Panc1 (cell line): ENCODE measurements at regions not wholly inside any gene's neighbourhood (a gene's known extent, or its start where the extent isn't known, plus 50 kb on each side); places are given as distances from the start of the nearest gene placed in this dataset.

ENCODE experiments used
- POLR2AphosphoS5 ChIP-seq: IDR thresholded peaks from 2 replicates; pipeline ENCODE4 v1.6.1; 2012; ENCODE audit warnings: mild to moderate bottlenecking, low read depth, low read length, moderate library complexity
- TF ChIP-seq, protein P1 (sequence below): fragments of 450-650 bp; IDR thresholded peaks from 2 replicates; pipeline ENCODE4 v1.5.1; 2017; ENCODE audit warnings: mild to moderate bottlenecking

DNA sequence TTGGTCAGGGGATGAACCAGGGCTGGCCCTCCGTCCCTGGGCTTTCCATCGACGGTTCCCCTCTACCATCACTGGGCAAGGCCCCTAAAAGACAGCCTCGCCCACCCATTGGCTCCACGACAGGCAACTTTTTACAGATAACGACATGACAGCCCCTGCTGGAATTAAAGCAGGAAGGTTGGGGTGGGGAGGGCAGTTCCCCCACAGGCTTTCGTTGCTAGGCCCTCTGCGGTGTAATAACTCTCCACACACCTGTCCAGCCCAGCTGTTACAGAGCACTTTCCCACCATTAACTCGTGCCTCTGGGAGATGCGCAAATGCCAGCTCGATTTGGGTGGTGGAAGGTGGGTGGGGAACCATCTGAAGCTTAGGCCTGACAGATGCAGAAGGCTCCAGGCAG lies 264.2 kb upstream of the TLE3 start:
- TF ChIP-seq, protein P1, sequence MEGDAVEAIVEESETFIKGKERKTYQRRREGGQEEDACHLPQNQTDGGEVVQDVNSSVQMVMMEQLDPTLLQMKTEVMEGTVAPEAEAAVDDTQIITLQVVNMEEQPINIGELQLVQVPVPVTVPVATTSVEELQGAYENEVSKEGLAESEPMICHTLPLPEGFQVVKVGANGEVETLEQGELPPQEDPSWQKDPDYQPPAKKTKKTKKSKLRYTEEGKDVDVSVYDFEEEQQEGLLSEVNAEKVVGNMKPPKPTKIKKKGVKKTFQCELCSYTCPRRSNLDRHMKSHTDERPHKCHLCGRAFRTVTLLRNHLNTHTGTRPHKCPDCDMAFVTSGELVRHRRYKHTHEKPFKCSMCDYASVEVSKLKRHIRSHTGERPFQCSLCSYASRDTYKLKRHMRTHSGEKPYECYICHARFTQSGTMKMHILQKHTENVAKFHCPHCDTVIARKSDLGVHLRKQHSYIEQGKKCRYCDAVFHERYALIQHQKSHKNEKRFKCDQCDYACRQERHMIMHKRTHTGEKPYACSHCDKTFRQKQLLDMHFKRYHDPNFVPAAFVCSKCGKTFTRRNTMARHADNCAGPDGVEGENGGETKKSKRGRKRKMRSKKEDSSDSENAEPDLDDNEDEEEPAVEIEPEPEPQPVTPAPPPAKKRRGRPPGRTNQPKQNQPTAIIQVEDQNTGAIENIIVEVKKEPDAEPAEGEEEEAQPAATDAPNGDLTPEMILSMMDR, result no peak
- TF ChIP-seq POLR2AphosphoS5, result no peak
